Sciatic nerve (tissue), 2 donors: ENCODE measurements at regions not wholly inside any gene's neighbourhood (a gene's known extent, or its start where the extent isn't known, plus 50 kb on each side); places are given as distances from the start of the nearest gene placed in this dataset.
A peak's percentile ranks its signal among the peaks of the same experiment; 100 is the strongest.

ENCODE experiments used
- ATAC-seq: fragments of 200-7000 bp; cut with Tn5 transposase; one replicate; pipeline ENCODE4 v1.9.1; 2020; ENCODE audit warnings: mild to moderate bottlenecking, moderate library complexity
- DNase-seq: peaks from one replicate; pipeline ENCODE4 v3.0.0-alpha.2; 2020; ENCODE audit warnings: low spot score
- intact Hi-C: fragments of 100-400 bp; cut with DNase I; formaldehyde crosslinking; loops from one replicate; pipeline ENCODE4 v1.14.2; 2022
- donor health status: DM: no; HTN: no; CAD: no.
- donor health status: DM: no; HTN: no; CAD: no.

GRCh38 chr20:3354247-3354646 lies 53.2 kb downstream of the DNAAF9 start:
- ATAC-seq (no peak), DNase-seq (no peak)
- intact Hi-C loops, result no loop called here

- intact Hi-C loops, result no loop called here
- ATAC-seq (no peak), DNase-seq (no peak)
These were observed 53.8 kb downstream of the DNAAF9 start for GRCh38 chr20:3353646-3354045.

- ATAC-seq (no peak), DNase-seq (no peak)
- intact Hi-C loops, result no loop called here
These were observed 55.3 kb downstream of the DNAAF9 start for GRCh38 chr20:3352202-3352601.

GRCh38 chr20:3350422-3350821 lies 57.0 kb downstream of the DNAAF9 start:
- intact Hi-C loops, result no loop called here
- no peak for ATAC-seq
- DNase-seq, result no peak

- intact Hi-C loops, result no loop called here
- ATAC-seq (no peak), DNase-seq (no peak)
These were observed 57.7 kb downstream of the DNAAF9 start for GRCh38 chr20:3349786-3350185.

- intact Hi-C loops, result no loop called here
- DNase-seq, result no peak
These were observed 64.7 kb downstream of the DNAAF9 start for GRCh38 chr20:3342766-3343165.

GRCh38 chr20:3340443-3340842 lies 67.0 kb downstream of the DNAAF9 start:
- intact Hi-C loops, result no loop called here
- DNase-seq, result peak; percentile 64
- ATAC-seq, result peak; percentile 76

More at GRCh38 chr20:3342766-3343165, 64.7 kb downstream of the DNAAF9 start:
- ATAC-seq, result no peak

- ATAC-seq (no peak), DNase-seq (no peak)
- intact Hi-C loops, result no loop called here
These were observed 67.9 kb downstream of the DNAAF9 start for GRCh38 chr20:3339571-3339970.

- intact Hi-C loops, result no loop called here
- no peak for ATAC-seq
- DNase-seq, result no peak
These were observed 68.4 kb downstream of the DNAAF9 start for GRCh38 chr20:3339076-3339475.

- intact Hi-C loops, result no loop called here
- no peak for DNase-seq
- no peak for ATAC-seq
These were observed 73.1 kb downstream of the DNAAF9 start for GRCh38 chr20:3334156-3334943.

GRCh38 chr20:3330046-3330741 lies 77.3 kb downstream of the DNAAF9 start:
- DNase-seq (no peak), ATAC-seq (peak; percentile 60)
- intact Hi-C loops, result no loop called here

- intact Hi-C loops, result loop anchor here (10.0 kb wide), 1 partner anchor 114 kb away; no protein-coding TSS in a partner anchor
- no peak for ATAC-seq
- DNase-seq, result no peak
These were observed 79.0 kb downstream of the DNAAF9 start for GRCh38 chr20:3328501-3328900.

GRCh38 chr20:3326779-3327521 lies 80.5 kb downstream of the DNAAF9 start:
- DNase-seq, result no peak
- no peak for ATAC-seq
- intact Hi-C loops, result loop anchor here (10.0 kb wide), 1 partner anchor 112 kb away; no protein-coding TSS in a partner anchor

GRCh38 chr20:3325864-3326263 lies 81.6 kb downstream of the DNAAF9 start:
- intact Hi-C loops, result loop anchor here (10.0 kb wide), 1 partner anchor 111 kb away; no protein-coding TSS in a partner anchor

GRCh38 chr20:3323398-3323797 lies 84.1 kb downstream of the DNAAF9 start:
- intact Hi-C loops, result loop anchor here (10.0 kb wide), 1 partner anchor 109 kb away; no protein-coding TSS in a partner anchor
- peak; percentile 10 for ATAC-seq
- DNase-seq, result no peak

More at GRCh38 chr20:3325864-3326263, 81.6 kb downstream of the DNAAF9 start:
- DNase-seq, result no peak
- ATAC-seq, result no peak

GRCh38 chr20:3318226-3318884 lies 79.4 kb upstream of the SLC4A11 start:
- intact Hi-C loops, result no loop called here
- DNase-seq (no peak), ATAC-seq (no peak)

- no peak for ATAC-seq
- intact Hi-C loops, result no loop called here
- no peak for DNase-seq
These were observed 77.1 kb upstream of the SLC4A11 start for GRCh38 chr20:3316136-3316535.

GRCh38 chr20:3315136-3315535 lies 76.1 kb upstream of the SLC4A11 start:
- intact Hi-C loops, result no loop called here
- DNase-seq (no peak), ATAC-seq (no peak)

GRCh38 chr20:3314391-3314790 lies 75.4 kb upstream of the SLC4A11 start:
- ATAC-seq (peak; percentile 67), DNase-seq (no peak)
- intact Hi-C loops, result no loop called here
